Right lobe of liver (tissue), 4 donors: ENCODE measurements at regions not wholly inside any gene's neighbourhood (a gene's known extent, or its start where the extent isn't known, plus 50 kb on each side); places are given as distances from the start of the nearest gene placed in this dataset.

Source experiments
- POLR2A ChIP-seq: fragments of 450-650 bp; IDR thresholded peaks from one replicate; pipeline ENCODE4 v1.6.1; 2017; ENCODE audit warnings: antibody characterized with exemption, mild to moderate bottlenecking
- TF ChIP-seq, protein P1 (sequence below), 4 donors: fragments of 200-600 bp in 3 of 4; fragments of 450-650 bp in 1 of 4; IDR thresholded peaks; one replicate each; pipeline versions ENCODE4 v1.5.1 to v1.8.0; 2016 to 2022; ENCODE audit warnings: antibody characterized with exemption in 4 of 4, mild to moderate bottlenecking in 2 of 4
- donor health status: DM: no; HTN: no; CAD: no.
- donor health status: DM: no; HTN: no; CAD: no.
- donor health status: DM: no; HTN: yes; CAD: no.

GRCh38 chr22:27146866-27147633 is 489.7 kb downstream of the MIAT start:
- TF ChIP-seq, protein P1, sequence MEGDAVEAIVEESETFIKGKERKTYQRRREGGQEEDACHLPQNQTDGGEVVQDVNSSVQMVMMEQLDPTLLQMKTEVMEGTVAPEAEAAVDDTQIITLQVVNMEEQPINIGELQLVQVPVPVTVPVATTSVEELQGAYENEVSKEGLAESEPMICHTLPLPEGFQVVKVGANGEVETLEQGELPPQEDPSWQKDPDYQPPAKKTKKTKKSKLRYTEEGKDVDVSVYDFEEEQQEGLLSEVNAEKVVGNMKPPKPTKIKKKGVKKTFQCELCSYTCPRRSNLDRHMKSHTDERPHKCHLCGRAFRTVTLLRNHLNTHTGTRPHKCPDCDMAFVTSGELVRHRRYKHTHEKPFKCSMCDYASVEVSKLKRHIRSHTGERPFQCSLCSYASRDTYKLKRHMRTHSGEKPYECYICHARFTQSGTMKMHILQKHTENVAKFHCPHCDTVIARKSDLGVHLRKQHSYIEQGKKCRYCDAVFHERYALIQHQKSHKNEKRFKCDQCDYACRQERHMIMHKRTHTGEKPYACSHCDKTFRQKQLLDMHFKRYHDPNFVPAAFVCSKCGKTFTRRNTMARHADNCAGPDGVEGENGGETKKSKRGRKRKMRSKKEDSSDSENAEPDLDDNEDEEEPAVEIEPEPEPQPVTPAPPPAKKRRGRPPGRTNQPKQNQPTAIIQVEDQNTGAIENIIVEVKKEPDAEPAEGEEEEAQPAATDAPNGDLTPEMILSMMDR (IDR thresholded peaks at IDR 0.05) = no peak
- TF ChIP-seq POLR2A = no peak
